CD4-positive, alpha-beta T cell (primary cell): ENCODE measurements at regions not wholly inside any gene's neighbourhood (a gene's known extent, or its start where the extent isn't known, plus 50 kb on each side); places are given as distances from the start of the nearest gene placed in this dataset.

Experiments used
- ATAC-seq: fragments of 200-7000 bp; cut with Tn5 transposase; one replicate; pipeline ENCODE4 v1.10.0; 2022; ENCODE audit warnings: mild to moderate bottlenecking; ENCODE audit not compliant: poor library complexity
- CTCF ChIA-PET: fragments of 350-600 bp; sonication (Branson Sonifier 250); formaldehyde crosslinking; loops from one replicate; lab custom pipeline; 2021; ENCODE audit warnings: antibody characterized with exemption, inconsistent platforms; lab: Charles Lee
- POLR2A ChIA-PET: fragments of 350-600 bp; sonication (Branson Sonifier 250); formaldehyde crosslinking; loops from one replicate; lab custom pipeline; 2021; ENCODE audit warnings: antibody characterized with exemption, inconsistent platforms; lab: Charles Lee
- DNase-seq, 14 experiments: peaks; one replicate each; pipeline ENCODE4 v3.0.0-alpha.2; 2013 to 2020; ENCODE audit warnings: mixed read lengths in 2 of 14
- H3K27ac ChIP-seq, 2 donors: one replicate each; pipeline versions ENCODE4 v1.5.1 to v1.7.0; 2013; ENCODE audit warnings: low read length in 2 of 2, low read depth in 1 of 2, mild to moderate bottlenecking in 1 of 2
- H3K27me3 ChIP-seq, 2 experiments: 1 replicate in 1 of 2; 2 replicates in 1 of 2; pipeline versions ENCODE4 v1.6.1 to v1.7.0; 2013; ENCODE audit warnings: low read length in 2 of 2, control low read depth in 1 of 2, mild to moderate bottlenecking in 1 of 2, moderate library complexity in 1 of 2; ENCODE audit not compliant: insufficient read depth in 2 of 2, control insufficient read depth in 1 of 2
- H3K36me3 ChIP-seq: one replicate; pipeline ENCODE4 v1.6.1; 2013; ENCODE audit warnings: low read length, control low read depth; ENCODE audit not compliant: insufficient read depth
- H3K4me1 ChIP-seq: one replicate; pipeline ENCODE4 v1.6.1; 2013; ENCODE audit warnings: low read length, control low read depth; ENCODE audit not compliant: insufficient read depth
- H3K4me3 ChIP-seq: one replicate; pipeline ENCODE4 v1.5.1; 2013; ENCODE audit warnings: mild to moderate bottlenecking, low read length, moderate library complexity
- H3K9me3 ChIP-seq, 2 experiments: 1 replicate in 1 of 2; 2 replicates in 1 of 2; pipeline versions ENCODE4 v1.6.1 to v1.7.0; 2013; ENCODE audit warnings: low read length in 2 of 2, mild to moderate bottlenecking in 2 of 2, control low read depth in 1 of 2, moderate library complexity in 1 of 2; ENCODE audit not compliant: control insufficient read depth in 1 of 2, insufficient read depth in 1 of 2
- H3K27ac Mint-ChIP-seq: one replicate; pipeline ENCODE4 v1.8.0; 2020; ENCODE audit warnings: mixed read lengths
- H3K27me3 Mint-ChIP-seq: one replicate; pipeline ENCODE4 v1.8.0; 2021; ENCODE audit warnings: mixed read lengths
- H3K36me3 Mint-ChIP-seq: one replicate; pipeline ENCODE4 v1.8.0; 2021; ENCODE audit warnings: low read depth, mixed read lengths
- H3K4me1 Mint-ChIP-seq: one replicate; pipeline ENCODE4 v1.8.0; 2021; ENCODE audit warnings: low read depth, mixed read lengths
- H3K4me3 Mint-ChIP-seq: one replicate; pipeline ENCODE4 v1.8.0; 2020; ENCODE audit warnings: mild to moderate bottlenecking, mixed read lengths
- H3K9me3 Mint-ChIP-seq: one replicate; pipeline ENCODE4 v1.8.0; 2020; ENCODE audit warnings: mixed read lengths
- intact Hi-C, 2 experiments: fragments of 100-400 bp; cut with DNase I in 1 of 2; cut with micrococcal nuclease in 1 of 2; formaldehyde crosslinking; loops; one replicate each; pipeline versions ENCODE4 v1.15.1 to v1.9.0; 2023 to 2025; cut with DNase I, micrococcal nuclease
- TF ChIP-seq, protein P1 (sequence below): fragments of 200-600 bp; IDR thresholded peaks from one replicate; pipeline ENCODE4 v1.8.0; 2022; ENCODE audit warnings: antibody characterized with exemption, mild to moderate bottlenecking

DNA sequence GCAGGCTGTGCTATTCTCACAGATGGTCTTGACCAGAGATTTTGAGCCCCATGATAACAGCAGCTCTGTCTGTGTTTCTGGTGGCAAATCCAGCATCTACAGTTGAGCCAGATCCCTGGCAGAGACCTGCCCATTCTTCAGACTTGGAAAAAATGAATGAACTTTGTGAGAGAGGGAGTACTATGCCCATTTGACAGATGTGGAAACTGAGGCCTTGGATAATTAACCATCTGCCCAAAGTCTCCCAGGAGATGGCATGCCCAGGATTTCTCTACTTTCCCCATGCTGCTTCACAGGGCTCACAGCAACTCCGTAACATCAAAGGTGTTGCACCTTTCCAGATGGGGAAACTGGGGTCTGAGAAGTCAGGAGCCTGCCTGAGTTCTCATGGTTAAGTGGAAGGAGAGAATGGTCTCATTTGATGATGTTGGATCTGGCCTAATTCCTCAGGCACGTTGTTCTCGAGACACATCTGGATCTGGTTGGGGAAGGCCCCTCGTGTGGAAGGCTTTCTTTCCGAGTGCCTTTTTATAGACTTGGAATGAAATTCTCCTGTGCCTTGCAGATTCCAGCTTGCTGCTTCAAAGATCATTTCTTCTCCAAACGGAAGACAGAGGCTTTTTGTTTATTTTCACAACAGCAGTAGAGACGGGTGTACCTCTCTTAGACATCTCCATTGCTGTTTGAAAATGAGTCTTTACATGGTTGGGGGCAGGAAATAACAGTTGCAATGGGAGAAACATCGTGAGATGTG, 73.3 kb upstream of the STX18 start:
- no peaks in the 10 kb centered on the region for H3K27me3 Mint-ChIP-seq
- Histone ChIP-seq H3K36me3 (no peaks in the 10 kb centered on the region), H3K4me1 (no peaks in the 10 kb centered on the region), H3K27me3 (no peaks in the 10 kb centered on the region), H3K27ac (no peak overlapping the region), H3K4me3 (no peak overlapping the region), H3K9me3 (peaks cover 0 to 3% of the 10 kb centered on the region in 2 experiments)
- H3K36me3 Mint-ChIP-seq: peaks cover 7% of the 10 kb centered on the region
- intact Hi-C loops: no loop called here
- ChIA-PET CTCF (no interaction called here), POLR2A (no interaction called here)
- no peak overlapping the region for H3K27ac Mint-ChIP-seq
- no peaks in the 10 kb centered on the region for H3K4me1 Mint-ChIP-seq
- DNase-seq (no peak), ATAC-seq (no peak)
- H3K9me3 Mint-ChIP-seq: no peaks in the 10 kb centered on the region
- H3K4me3 Mint-ChIP-seq: no peak overlapping the region
- TF ChIP-seq, protein P1, sequence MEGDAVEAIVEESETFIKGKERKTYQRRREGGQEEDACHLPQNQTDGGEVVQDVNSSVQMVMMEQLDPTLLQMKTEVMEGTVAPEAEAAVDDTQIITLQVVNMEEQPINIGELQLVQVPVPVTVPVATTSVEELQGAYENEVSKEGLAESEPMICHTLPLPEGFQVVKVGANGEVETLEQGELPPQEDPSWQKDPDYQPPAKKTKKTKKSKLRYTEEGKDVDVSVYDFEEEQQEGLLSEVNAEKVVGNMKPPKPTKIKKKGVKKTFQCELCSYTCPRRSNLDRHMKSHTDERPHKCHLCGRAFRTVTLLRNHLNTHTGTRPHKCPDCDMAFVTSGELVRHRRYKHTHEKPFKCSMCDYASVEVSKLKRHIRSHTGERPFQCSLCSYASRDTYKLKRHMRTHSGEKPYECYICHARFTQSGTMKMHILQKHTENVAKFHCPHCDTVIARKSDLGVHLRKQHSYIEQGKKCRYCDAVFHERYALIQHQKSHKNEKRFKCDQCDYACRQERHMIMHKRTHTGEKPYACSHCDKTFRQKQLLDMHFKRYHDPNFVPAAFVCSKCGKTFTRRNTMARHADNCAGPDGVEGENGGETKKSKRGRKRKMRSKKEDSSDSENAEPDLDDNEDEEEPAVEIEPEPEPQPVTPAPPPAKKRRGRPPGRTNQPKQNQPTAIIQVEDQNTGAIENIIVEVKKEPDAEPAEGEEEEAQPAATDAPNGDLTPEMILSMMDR: no peak

DNA sequence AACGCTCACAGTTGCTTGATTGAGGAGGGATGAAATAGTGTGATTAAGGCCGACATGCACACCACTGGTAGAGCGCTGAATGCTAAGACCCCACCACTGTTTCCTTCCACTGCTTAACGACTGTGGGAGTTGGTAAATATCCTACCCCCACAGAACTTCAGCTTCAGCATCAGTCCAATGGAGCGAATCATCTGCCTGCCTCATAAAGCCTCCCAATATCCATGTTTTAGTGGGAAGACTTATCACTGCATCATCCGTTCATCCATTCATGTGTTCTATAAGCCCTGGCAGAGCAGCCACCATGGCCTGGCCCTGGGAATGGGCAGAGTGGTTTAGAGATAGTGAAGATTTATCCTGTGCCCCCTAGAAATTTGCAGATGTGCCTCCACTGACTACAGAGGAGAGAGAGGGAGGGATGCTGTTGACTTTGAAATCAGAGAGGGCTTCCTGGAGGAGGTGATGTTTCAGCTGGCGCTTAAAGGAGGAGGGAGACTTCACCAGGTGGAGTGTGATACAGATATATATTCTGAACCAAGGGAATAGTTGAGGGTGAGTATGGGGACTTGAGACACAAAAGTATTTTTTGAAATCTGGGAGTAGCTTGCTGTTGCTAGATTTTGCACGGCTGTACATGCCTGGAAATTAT, 71.9 kb upstream of the STX18 start:
- ChIA-PET POLR2A (no interaction called here), CTCF (no interaction called here)
- H3K27ac Mint-ChIP-seq: no peak overlapping the region
- no peak overlapping the region for H3K27ac ChIP-seq
- H3K27me3 ChIP-seq: no peaks in the 10 kb centered on the region
- no peaks in the 10 kb centered on the region for H3K9me3 Mint-ChIP-seq
- intact Hi-C loops: no loop called here
- peaks cover 0 to under 1% of the 10 kb centered on the region in 2 experiments for H3K9me3 ChIP-seq
- H3K27me3 Mint-ChIP-seq: no peaks in the 10 kb centered on the region
- no peak overlapping the region for H3K4me3 ChIP-seq
- H3K4me3 Mint-ChIP-seq: no peak overlapping the region
- TF ChIP-seq, protein P1: no peak
- no peak for ATAC-seq
- H3K36me3 ChIP-seq: no peaks in the 10 kb centered on the region
- peaks cover 4% of the 10 kb centered on the region for H3K36me3 Mint-ChIP-seq
- no peaks in the 10 kb centered on the region for H3K4me1 ChIP-seq
- DNase-seq: no peak
- H3K4me1 Mint-ChIP-seq: no peaks in the 10 kb centered on the region

- Mint-ChIP-seq H3K27ac (no peak overlapping the region), H3K4me3 (no peak overlapping the region), H3K36me3 (peaks cover 4% of the 10 kb centered on the region), H3K4me1 (no peaks in the 10 kb centered on the region), H3K27me3 (no peaks in the 10 kb centered on the region), H3K9me3 (no peaks in the 10 kb centered on the region)
- Histone ChIP-seq H3K9me3 (no peaks in the 10 kb centered on the region), H3K27ac (no peak overlapping the region), H3K27me3 (no peaks in the 10 kb centered on the region), H3K4me1 (no peaks in the 10 kb centered on the region), H3K4me3 (no peak overlapping the region), H3K36me3 (no peaks in the 10 kb centered on the region)
- ChIA-PET CTCF (no interaction called here), POLR2A (no interaction called here)
- intact Hi-C loops: no loop called here
- DNase-seq (no peak), ATAC-seq (no peak)
- TF ChIP-seq, protein P1: no peak
These were observed 71.2 kb upstream of the STX18 start for GRCh38 chr4:4613126-4613465.
